ENCODE measurements at regions not wholly inside any gene's neighbourhood (a gene's known extent, or its start where the extent isn't known, plus 50 kb on each side); places are given as distances from the start of the nearest gene placed in this dataset.
A peak's percentile ranks its signal among the peaks of the same experiment; 100 is the strongest.

- no peak for TF ChIP-seq EZH2 (IDR thresholded peaks at IDR 0.05; ENCODE audit: low read length)
- H3K9me1 ChIP-seq (ENCODE audit: control insufficient read depth, extremely low read depth, insufficient read depth, low read length), result no peaks in the 10 kb centered on the region
Observed at GRCh38 chr19:34034318-34034846, 137.9 kb upstream of the LSM14A start.

GRCh38 chr19:34041925-34042521 lies 130.3 kb upstream of the LSM14A start:
- Histone ChIP-seq H3K79me2 (ENCODE audit: control insufficient read depth, insufficient read depth, low read length) (no peaks in the 10 kb centered on the region), H2AFZ (ENCODE audit: control insufficient read depth, low read length) (no peak overlapping the region), H3K4me1 (ENCODE audit: control insufficient read depth, extremely low read depth, insufficient read depth, low read length) (no peaks in the 10 kb centered on the region), H3K4me3 (ENCODE audit: control insufficient read depth in 2 of 3, extremely low read depth in 1 of 3, insufficient read depth in 2 of 3, low read depth in 1 of 3, low read length in 3 of 3) (no peak overlapping the region), H3K27ac (ENCODE audit: control insufficient read depth, insufficient read depth, low read length) (no peak overlapping the region), H3K27me3 (ENCODE audit: control insufficient read depth, extremely low read depth, insufficient read depth, low read length) (no peaks in the 10 kb centered on the region), H4K20me1 (ENCODE audit: control insufficient read depth, extremely low read depth, insufficient read depth, low read length) (no peaks in the 10 kb centered on the region), H3K36me3 (ENCODE audit: control insufficient read depth in 2 of 2, extremely low read depth in 1 of 2, insufficient read depth in 2 of 2, low read length in 2 of 2) (no peaks in the 10 kb centered on the region), H3K9me3 (ENCODE audit: control insufficient read depth, low read depth, low read length) (no peaks in the 10 kb centered on the region), H3K4me2 (ENCODE audit: control insufficient read depth, extremely low read depth, insufficient read depth, low read depth, low read length) (no peak overlapping the region), H3K9ac (ENCODE audit: control insufficient read depth, extremely low read depth, insufficient read depth, low read length) (no peak overlapping the region), H3K9me1 (ENCODE audit: control insufficient read depth, extremely low read depth, insufficient read depth, low read length) (no peaks in the 10 kb centered on the region)
- TF ChIP-seq CTCF (optimal IDR thresholded peaks at IDR 0.05 in 1 of 3, IDR thresholded peaks at IDR 0.05 in 1 of 3, conservative IDR thresholded peaks at IDR 0.05 in 1 of 3; ENCODE audit: extremely low read depth in 1 of 3, insufficient read depth in 2 of 3, low read length in 3 of 3), result peak; percentile 65 to 86 (median 71)
- TF ChIP-seq EZH2 (IDR thresholded peaks at IDR 0.05; ENCODE audit: low read length), result no peak
- FAIRE-seq (no peak), DNase-seq (ENCODE audit: low read depth, low spot score) (no peak)
- dilution Hi-C loops (cut with MboI; ENCODE audit: extremely low pct_ligation_motif_present, low sequenced_read_pairs), result no loop called here

More at GRCh38 chr19:34034318-34034846, 137.9 kb upstream of the LSM14A start:
- no peak overlapping the region for H2AFZ ChIP-seq (ENCODE audit: control insufficient read depth, low read length)
- no peaks in the 10 kb centered on the region for H3K27me3 ChIP-seq (ENCODE audit: control insufficient read depth, extremely low read depth, insufficient read depth, low read length)
- H3K4me3 ChIP-seq (ENCODE audit: control insufficient read depth in 2 of 3, extremely low read depth in 1 of 3, insufficient read depth in 2 of 3, low read depth in 1 of 3, low read length in 3 of 3), result no peak overlapping the region
- no peaks in the 10 kb centered on the region for H3K36me3 ChIP-seq (ENCODE audit: control insufficient read depth in 2 of 2, extremely low read depth in 1 of 2, insufficient read depth in 2 of 2, low read length in 2 of 2)
- dilution Hi-C loops (cut with MboI; ENCODE audit: extremely low pct_ligation_motif_present, low sequenced_read_pairs), result no loop called here
- no peak overlapping the region for H3K4me2 ChIP-seq (ENCODE audit: control insufficient read depth, extremely low read depth, insufficient read depth, low read depth, low read length)
- DNase-seq (ENCODE audit: low read depth, low spot score), result no peak
- H4K20me1 ChIP-seq (ENCODE audit: control insufficient read depth, extremely low read depth, insufficient read depth, low read length), result no peaks in the 10 kb centered on the region
- FAIRE-seq, result no peak
- H3K79me2 ChIP-seq (ENCODE audit: control insufficient read depth, insufficient read depth, low read length), result no peaks in the 10 kb centered on the region
- no peaks in the 10 kb centered on the region for H3K9me3 ChIP-seq (ENCODE audit: control insufficient read depth, low read depth, low read length)
- H3K27ac ChIP-seq (ENCODE audit: control insufficient read depth, insufficient read depth, low read length), result no peak overlapping the region
- no peaks in the 10 kb centered on the region for H3K4me1 ChIP-seq (ENCODE audit: control insufficient read depth, extremely low read depth, insufficient read depth, low read length)
- no peak overlapping the region for H3K9ac ChIP-seq (ENCODE audit: control insufficient read depth, extremely low read depth, insufficient read depth, low read length)

- Histone ChIP-seq H3K4me3 (ENCODE audit: control insufficient read depth in 2 of 3, extremely low read depth in 1 of 3, insufficient read depth in 2 of 3, low read depth in 1 of 3, low read length in 3 of 3) (no peak overlapping the region), H3K9ac (ENCODE audit: control insufficient read depth, extremely low read depth, insufficient read depth, low read length) (no peak overlapping the region), H3K4me2 (ENCODE audit: control insufficient read depth, extremely low read depth, insufficient read depth, low read depth, low read length) (no peak overlapping the region), H3K9me1 (ENCODE audit: control insufficient read depth, extremely low read depth, insufficient read depth, low read length) (no peaks in the 10 kb centered on the region), H3K4me1 (ENCODE audit: control insufficient read depth, extremely low read depth, insufficient read depth, low read length) (no peaks in the 10 kb centered on the region), H3K36me3 (ENCODE audit: control insufficient read depth in 2 of 2, extremely low read depth in 1 of 2, insufficient read depth in 2 of 2, low read length in 2 of 2) (no peaks in the 10 kb centered on the region), H2AFZ (ENCODE audit: control insufficient read depth, low read length) (no peak overlapping the region), H3K27ac (ENCODE audit: control insufficient read depth, insufficient read depth, low read length) (no peak overlapping the region), H3K27me3 (ENCODE audit: control insufficient read depth, extremely low read depth, insufficient read depth, low read length) (no peaks in the 10 kb centered on the region), H3K79me2 (ENCODE audit: control insufficient read depth, insufficient read depth, low read length) (no peaks in the 10 kb centered on the region), H4K20me1 (ENCODE audit: control insufficient read depth, extremely low read depth, insufficient read depth, low read length) (no peaks in the 10 kb centered on the region), H3K9me3 (ENCODE audit: control insufficient read depth, low read depth, low read length) (no peaks in the 10 kb centered on the region)
- dilution Hi-C loops (cut with MboI; ENCODE audit: extremely low pct_ligation_motif_present, low sequenced_read_pairs), result no loop called here
- TF ChIP-seq EZH2 (IDR thresholded peaks at IDR 0.05; ENCODE audit: low read length) (no peak), CTCF (optimal IDR thresholded peaks at IDR 0.05 in 1 of 3, IDR thresholded peaks at IDR 0.05 in 1 of 3, conservative IDR thresholded peaks at IDR 0.05 in 1 of 3; ENCODE audit: extremely low read depth in 1 of 3, insufficient read depth in 2 of 3, low read length in 3 of 3) (no peak)
- no peak for FAIRE-seq
- no peak for DNase-seq (ENCODE audit: low read depth, low spot score)
Observed at GRCh38 chr19:34044021-34044420, 128.3 kb upstream of the LSM14A start.
